ENCODE measurements at regions not wholly inside any gene's neighbourhood (a gene's known extent, or its start where the extent isn't known, plus 50 kb on each side); places are given as distances from the start of the nearest gene placed in this dataset.

GRCh38 chr7:68269405-68269804 is 1272.8 kb downstream of the TYW1 start:
- DNase-seq, result peak in 17 of 56 donors; percentile 1 to 65 (median 14)

GRCh38 chr7:68272507-68272906 is 1275.9 kb downstream of the TYW1 start:
- DNase-seq, result no peak

- DNase-seq, result no peak
These were observed 1280.1 kb downstream of the TYW1 start for GRCh38 chr7:68276725-68277124.

GRCh38 chr7:68279827-68280400 is 1283.3 kb downstream of the TYW1 start:
- DNase-seq, result no peak

GRCh38 chr7:68280931-68281330 is 1284.3 kb downstream of the TYW1 start:
- DNase-seq, result no peak

- DNase-seq, result no peak
These were observed 1291.5 kb downstream of the TYW1 start for GRCh38 chr7:68288144-68288593.

- no peak for DNase-seq
These were observed 1295.1 kb downstream of the TYW1 start for GRCh38 chr7:68291710-68292109.

GRCh38 chr7:68295386-68295785 is 1298.8 kb downstream of the TYW1 start:
- no peak for DNase-seq

GRCh38 chr7:68304536-68304935 is 1293.7 kb upstream of the AUTS2 start:
- DNase-seq, result no peak

- DNase-seq, result peak in 1 of 56 donors; percentile 3
These were observed 1291.6 kb upstream of the AUTS2 start for GRCh38 chr7:68306692-68307107.

- no peak for DNase-seq
These were observed 1289.0 kb upstream of the AUTS2 start for GRCh38 chr7:68309271-68309670.

- DNase-seq, result no peak
These were observed 1288.5 kb upstream of the AUTS2 start for GRCh38 chr7:68309806-68310205.

GRCh38 chr7:68311958-68312357 is 1286.3 kb upstream of the AUTS2 start:
- no peak for DNase-seq

- no peak for DNase-seq
These were observed 1284.5 kb upstream of the AUTS2 start for GRCh38 chr7:68313806-68314205.

GRCh38 chr7:68314208-68314607 is 1284.1 kb upstream of the AUTS2 start:
- no peak for DNase-seq

GRCh38 chr7:68317476-68317875 is 1280.8 kb upstream of the AUTS2 start:
- DNase-seq, result no peak

GRCh38 chr7:68319061-68319460 is 1279.2 kb upstream of the AUTS2 start:
- no peak for DNase-seq

- DNase-seq, result peak in 4 of 56 donors; percentile 0 to 8 (median 2)
These were observed 1277.1 kb upstream of the AUTS2 start for GRCh38 chr7:68321076-68321639.

- DNase-seq, result no peak
These were observed 1276.3 kb upstream of the AUTS2 start for GRCh38 chr7:68321776-68322496.

- no peak for DNase-seq
These were observed 1273.7 kb upstream of the AUTS2 start for GRCh38 chr7:68324621-68325020.

- no peak for DNase-seq
These were observed 1264.1 kb upstream of the AUTS2 start for GRCh38 chr7:68334216-68334615.

GRCh38 chr7:68334636-68335272 is 1263.5 kb upstream of the AUTS2 start:
- no peak for DNase-seq

Measured in amygdala (tissue), 56 donors.